ENCODE measurements at regions not wholly inside any gene's neighbourhood (a gene's known extent, or its start where the extent isn't known, plus 50 kb on each side); places are given as distances from the start of the nearest gene placed in this dataset.

DNA sequence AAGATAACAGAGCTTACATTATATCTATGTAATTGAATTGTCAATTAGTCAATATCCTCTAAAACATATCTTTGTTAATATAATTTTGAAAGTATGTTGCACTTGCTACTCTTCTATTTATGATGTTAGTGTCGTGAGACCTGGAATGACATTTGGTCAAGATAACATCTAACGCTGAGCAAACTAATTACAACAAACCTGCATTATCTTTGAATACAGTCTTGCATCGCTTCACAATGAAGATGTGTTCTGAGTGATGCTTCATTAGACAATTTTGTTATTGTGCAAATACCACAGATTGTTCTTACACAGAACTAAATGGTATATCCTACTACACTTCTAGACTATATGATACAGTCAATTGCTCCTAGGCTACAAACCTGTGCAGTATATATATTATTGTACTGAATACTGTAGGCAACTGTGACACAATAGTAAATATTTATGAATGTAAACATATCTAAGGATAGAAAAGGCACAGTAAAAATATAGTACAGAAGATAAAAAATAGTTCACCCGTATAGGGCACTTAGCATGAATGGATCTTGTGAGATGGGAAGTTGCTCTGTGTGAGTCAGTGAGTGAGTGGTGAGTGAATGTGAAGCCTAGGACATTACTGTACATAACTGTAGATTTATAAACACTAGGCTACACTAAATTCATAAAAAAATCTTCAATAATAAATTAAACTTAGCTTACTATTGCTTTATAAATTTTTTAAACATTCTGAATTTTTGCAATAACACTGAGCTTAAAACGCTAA is 1773.8 kb downstream of the PCDH9 start:
- no peak overlapping the region for H3K27ac ChIP-seq
- no peaks in the 10 kb centered on the region for H3K27me3 ChIP-seq
- intact Hi-C loops (cut with DNase I), result no loop called here
- H3K36me3 ChIP-seq, result no peaks in the 10 kb centered on the region
- no peak overlapping the region for H3K4me3 ChIP-seq
- WGBS, 3 donors, result 64 to 79% (median 74%) methylated on average over 5 of the region's 5 CpGs
- H3K4me1 ChIP-seq (ENCODE audit: insufficient read depth), result no peaks in the 10 kb centered on the region
- no peaks in the 10 kb centered on the region for H3K9me3 ChIP-seq
- no peak for TF ChIP-seq POLR2A (IDR thresholded peaks at IDR 0.05)
- no peak for DNase-seq

DNA sequence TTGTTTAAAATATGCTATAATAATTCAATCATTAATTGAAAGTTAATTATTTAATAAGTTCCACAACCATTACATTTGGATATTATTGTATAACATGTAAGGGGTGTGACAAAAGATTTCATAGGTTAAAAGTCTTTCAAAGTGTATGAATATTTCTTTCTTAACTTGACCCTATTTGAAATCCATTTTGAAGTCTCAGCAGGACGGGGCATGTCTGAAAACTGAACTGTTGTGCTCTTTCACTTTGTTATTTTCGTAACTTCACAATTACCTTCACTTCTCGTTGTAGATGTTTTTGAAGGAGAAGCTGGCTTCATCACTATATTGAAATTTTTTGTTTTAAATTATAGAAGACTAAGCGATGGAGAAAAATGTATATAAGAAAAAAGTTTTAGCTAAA is 1775.7 kb downstream of the PCDH9 start:
- WGBS, 3 donors, result 89 to 93% (median 89%) methylated on average over 4 of the region's 4 CpGs
- DNase-seq, result no peak
- H3K27ac ChIP-seq, result no peak overlapping the region
- no peaks in the 10 kb centered on the region for H3K9me3 ChIP-seq
- no peaks in the 10 kb centered on the region for H3K4me1 ChIP-seq (ENCODE audit: insufficient read depth)
- no peaks in the 10 kb centered on the region for H3K27me3 ChIP-seq
- intact Hi-C loops (cut with DNase I), result no loop called here
- TF ChIP-seq POLR2A (IDR thresholded peaks at IDR 0.05) (no peak), EP300 (IDR thresholded peaks at IDR 0.05) (no peak)
- TF ChIP-seq, protein P1, sequence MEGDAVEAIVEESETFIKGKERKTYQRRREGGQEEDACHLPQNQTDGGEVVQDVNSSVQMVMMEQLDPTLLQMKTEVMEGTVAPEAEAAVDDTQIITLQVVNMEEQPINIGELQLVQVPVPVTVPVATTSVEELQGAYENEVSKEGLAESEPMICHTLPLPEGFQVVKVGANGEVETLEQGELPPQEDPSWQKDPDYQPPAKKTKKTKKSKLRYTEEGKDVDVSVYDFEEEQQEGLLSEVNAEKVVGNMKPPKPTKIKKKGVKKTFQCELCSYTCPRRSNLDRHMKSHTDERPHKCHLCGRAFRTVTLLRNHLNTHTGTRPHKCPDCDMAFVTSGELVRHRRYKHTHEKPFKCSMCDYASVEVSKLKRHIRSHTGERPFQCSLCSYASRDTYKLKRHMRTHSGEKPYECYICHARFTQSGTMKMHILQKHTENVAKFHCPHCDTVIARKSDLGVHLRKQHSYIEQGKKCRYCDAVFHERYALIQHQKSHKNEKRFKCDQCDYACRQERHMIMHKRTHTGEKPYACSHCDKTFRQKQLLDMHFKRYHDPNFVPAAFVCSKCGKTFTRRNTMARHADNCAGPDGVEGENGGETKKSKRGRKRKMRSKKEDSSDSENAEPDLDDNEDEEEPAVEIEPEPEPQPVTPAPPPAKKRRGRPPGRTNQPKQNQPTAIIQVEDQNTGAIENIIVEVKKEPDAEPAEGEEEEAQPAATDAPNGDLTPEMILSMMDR (IDR thresholded peaks at IDR 0.05), result no peak
- H3K4me3 ChIP-seq, result no peak overlapping the region
- H3K36me3 ChIP-seq, result no peaks in the 10 kb centered on the region

DNA sequence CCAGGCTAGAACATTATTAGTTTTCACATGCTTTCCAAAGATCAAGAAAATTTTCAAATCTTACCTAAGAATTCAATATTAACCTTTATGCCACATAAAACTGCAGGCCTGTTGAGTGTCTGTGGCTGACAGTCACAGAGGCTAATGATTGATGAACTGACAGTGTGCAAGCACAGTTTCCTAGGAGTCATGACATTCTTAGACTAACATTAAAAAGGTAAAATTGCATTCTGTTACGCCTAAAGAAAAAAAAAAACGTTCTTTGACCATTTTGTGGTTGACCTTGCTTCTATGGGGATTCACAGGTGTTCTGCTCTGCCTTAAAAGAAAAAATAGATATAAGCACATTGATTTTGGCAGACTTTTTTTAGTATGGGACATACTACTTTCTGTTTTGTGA is 1776.2 kb downstream of the PCDH9 start:
- no peak for DNase-seq
- no peaks in the 10 kb centered on the region for H3K4me1 ChIP-seq (ENCODE audit: insufficient read depth)
- H3K27me3 ChIP-seq, result no peaks in the 10 kb centered on the region
- intact Hi-C loops (cut with DNase I), result no loop called here
- H3K9me3 ChIP-seq, result no peaks in the 10 kb centered on the region
- TF ChIP-seq, protein P1 (IDR thresholded peaks at IDR 0.05), result no peak
- TF ChIP-seq POLR2A (IDR thresholded peaks at IDR 0.05), result no peak
- no peak for TF ChIP-seq EP300 (IDR thresholded peaks at IDR 0.05)
- WGBS, 3 donors, result 49 to 67% (median 59%) methylated on average over 2 of the region's 2 CpGs
- H3K27ac ChIP-seq, result no peak overlapping the region
- H3K4me3 ChIP-seq, result no peak overlapping the region
- no peaks in the 10 kb centered on the region for H3K36me3 ChIP-seq

GRCh38 chr13:65445340-65445739 is 1784.8 kb downstream of the PCDH9 start:
- no peaks in the 10 kb centered on the region for H3K9me3 ChIP-seq
- H3K36me3 ChIP-seq, result no peaks in the 10 kb centered on the region
- H3K4me3 ChIP-seq, result no peak overlapping the region
- no peaks in the 10 kb centered on the region for H3K4me1 ChIP-seq (ENCODE audit: insufficient read depth)
- TF ChIP-seq, protein P1 (IDR thresholded peaks at IDR 0.05), result no peak
- TF ChIP-seq POLR2A (IDR thresholded peaks at IDR 0.05), result no peak
- TF ChIP-seq EP300 (IDR thresholded peaks at IDR 0.05), result no peak
- no peak for DNase-seq
- no peaks in the 10 kb centered on the region for H3K27me3 ChIP-seq
- intact Hi-C loops (cut with DNase I), result no loop called here
- no peak overlapping the region for H3K27ac ChIP-seq

DNA sequence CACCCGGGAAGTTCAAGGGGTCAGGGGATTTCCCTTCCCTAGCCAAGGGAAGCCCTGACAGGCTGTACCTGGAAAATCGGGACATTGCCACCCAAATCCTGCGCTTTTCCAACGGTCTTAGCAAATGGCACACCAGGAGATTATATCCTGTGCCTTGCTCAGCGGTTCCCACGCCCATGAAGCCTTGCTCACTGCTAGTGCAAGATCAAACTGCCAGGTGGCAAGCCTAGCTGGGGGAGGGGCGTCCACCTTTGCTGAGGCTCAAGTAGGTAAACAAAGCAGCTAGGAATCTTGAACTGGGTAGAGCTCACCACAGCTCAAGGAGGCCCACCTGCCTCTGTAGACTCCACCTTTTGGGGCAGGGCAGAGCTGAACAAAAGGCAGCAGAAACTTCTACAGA is 1794.5 kb downstream of the PCDH9 start:
- Histone ChIP-seq H3K27ac (no peak overlapping the region), H3K36me3 (no peaks in the 10 kb centered on the region), H3K9me3 (no peaks in the 10 kb centered on the region), H3K4me3 (no peak overlapping the region), H3K27me3 (no peaks in the 10 kb centered on the region), H3K4me1 (ENCODE audit: insufficient read depth) (no peaks in the 10 kb centered on the region)
- TF ChIP-seq, protein P1 (IDR thresholded peaks at IDR 0.05), result no peak
- TF ChIP-seq POLR2A (IDR thresholded peaks at IDR 0.05) (no peak), EP300 (IDR thresholded peaks at IDR 0.05) (no peak)
- WGBS, 3 donors, result 88 to 92% (median 91%) methylated on average over 7 of the region's 7 CpGs
- no peak for DNase-seq
- intact Hi-C loops (cut with DNase I), result no loop called here

All from ovary (tissue), 7 donors.